GM20000 (cell line): ENCODE measurements at regions not wholly inside any gene's neighbourhood (a gene's known extent, or its start where the extent isn't known, plus 50 kb on each side); places are given as distances from the start of the nearest gene placed in this dataset.

Source experiments
- DNase-seq: peaks from one replicate; pipeline ENCODE4 v3.0.0; 2012; ENCODE audit warnings: low spot score
- TF ChIP-seq, protein P1 (sequence below): IDR thresholded peaks from 2 replicates; pipeline ENCODE4 v1.5.1; 2012; ENCODE audit warnings: mild to moderate bottlenecking, control low read depth; ENCODE audit errors: extremely low read depth, missing control alignments

DNA sequence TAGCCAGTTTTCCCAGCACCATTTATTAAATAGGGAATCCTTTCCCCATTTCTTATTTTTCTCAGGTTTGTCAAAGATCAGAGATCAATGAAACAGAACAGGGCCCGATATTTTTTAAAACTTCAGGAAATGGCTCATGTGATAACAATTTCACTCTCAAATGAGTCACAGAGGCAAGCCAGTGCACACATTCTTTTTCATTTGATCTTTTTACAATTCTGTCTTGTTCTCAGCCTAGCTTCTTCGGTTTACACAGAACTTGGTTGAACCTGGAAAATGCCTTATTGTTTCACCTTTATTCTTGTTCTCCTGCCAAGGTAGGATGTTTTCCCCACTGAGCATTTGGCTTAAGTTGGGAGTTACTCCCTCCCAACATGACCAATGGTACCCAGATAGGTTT, 258.9 kb downstream of the COL12A1 start:
- no peak for DNase-seq
- TF ChIP-seq, protein P1, sequence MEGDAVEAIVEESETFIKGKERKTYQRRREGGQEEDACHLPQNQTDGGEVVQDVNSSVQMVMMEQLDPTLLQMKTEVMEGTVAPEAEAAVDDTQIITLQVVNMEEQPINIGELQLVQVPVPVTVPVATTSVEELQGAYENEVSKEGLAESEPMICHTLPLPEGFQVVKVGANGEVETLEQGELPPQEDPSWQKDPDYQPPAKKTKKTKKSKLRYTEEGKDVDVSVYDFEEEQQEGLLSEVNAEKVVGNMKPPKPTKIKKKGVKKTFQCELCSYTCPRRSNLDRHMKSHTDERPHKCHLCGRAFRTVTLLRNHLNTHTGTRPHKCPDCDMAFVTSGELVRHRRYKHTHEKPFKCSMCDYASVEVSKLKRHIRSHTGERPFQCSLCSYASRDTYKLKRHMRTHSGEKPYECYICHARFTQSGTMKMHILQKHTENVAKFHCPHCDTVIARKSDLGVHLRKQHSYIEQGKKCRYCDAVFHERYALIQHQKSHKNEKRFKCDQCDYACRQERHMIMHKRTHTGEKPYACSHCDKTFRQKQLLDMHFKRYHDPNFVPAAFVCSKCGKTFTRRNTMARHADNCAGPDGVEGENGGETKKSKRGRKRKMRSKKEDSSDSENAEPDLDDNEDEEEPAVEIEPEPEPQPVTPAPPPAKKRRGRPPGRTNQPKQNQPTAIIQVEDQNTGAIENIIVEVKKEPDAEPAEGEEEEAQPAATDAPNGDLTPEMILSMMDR = no peak

DNA sequence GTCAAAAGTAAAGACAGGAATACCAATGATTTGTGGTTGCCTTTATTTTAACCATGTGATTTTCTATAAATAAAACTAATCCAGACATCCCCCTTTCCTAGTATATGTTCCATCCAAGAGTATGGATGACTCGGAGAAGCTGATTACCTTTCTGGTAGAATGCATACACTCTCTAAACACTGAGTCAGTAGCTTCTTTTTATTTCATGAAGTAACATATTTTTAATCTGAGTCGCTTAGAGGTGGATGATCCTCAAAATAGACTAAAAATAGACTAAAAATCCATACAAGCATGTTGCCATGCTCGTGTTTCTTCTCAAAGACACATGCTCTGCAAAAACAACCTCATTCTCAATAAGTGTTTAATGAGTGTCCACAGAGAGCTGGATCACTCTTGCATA, 263.7 kb downstream of the COL12A1 start:
- TF ChIP-seq, protein P1 = no peak
- no peak for DNase-seq

DNA sequence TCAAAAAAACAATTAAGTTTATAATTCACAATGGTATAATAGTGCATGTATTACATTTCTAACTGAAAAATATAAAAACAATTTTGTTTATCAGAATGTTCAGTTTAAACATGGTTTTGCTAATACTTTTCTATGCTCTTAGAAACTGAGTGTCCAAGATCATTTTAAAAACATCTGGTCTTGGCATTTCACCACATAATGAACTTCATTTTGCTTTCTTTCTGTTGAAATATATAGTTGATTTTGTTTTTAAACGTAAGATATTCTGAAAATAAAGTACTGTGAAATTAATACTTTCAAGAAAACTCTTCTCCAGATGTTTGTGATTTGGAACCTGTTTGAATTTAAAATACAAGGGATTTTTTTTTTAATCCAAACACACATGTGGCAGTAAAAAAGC, 264.4 kb downstream of the COL12A1 start:
- no peak for DNase-seq
- TF ChIP-seq, protein P1 = no peak

DNA sequence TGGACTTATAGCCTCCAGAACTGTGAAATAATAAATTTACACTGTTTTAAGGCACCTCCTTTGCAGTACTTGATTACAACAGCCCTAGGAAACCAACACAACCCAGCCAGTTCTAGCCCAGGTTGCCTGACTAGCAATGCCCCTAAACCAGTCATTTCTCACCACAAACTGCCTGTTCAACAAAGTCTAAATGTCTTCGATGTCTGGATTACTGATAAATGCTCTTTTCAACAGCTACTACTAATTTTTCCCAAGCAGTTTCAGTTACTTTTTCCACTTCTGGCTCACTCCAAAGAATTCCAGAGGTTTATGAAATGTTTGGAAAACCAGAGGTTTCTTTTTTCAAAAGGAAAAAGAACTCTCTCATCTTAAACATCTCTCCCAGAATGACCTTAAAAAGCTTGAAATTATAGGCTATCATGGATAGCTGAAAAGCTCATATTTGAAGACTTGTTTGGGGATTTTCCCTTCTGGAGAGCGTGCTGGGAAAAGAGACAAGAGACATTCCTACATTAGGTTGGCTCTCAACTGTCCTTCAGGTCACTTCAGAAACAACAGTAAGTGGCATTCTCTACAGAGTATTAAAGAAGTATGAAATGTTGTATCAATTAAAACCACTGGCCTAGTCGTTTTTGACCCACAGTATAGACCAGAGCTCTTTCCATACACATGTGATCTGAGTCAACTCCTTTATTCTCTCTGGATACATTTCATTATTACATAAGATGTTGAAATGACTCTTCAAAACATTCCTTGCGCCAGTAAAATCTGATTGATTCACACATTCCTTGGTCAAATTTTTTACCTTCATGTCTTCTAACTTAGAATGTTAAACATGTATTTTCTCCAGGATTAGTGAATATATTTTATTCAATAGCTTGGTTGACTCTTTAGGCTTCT, 265.9 kb downstream of the COL12A1 start:
- DNase-seq = no peak
- TF ChIP-seq, protein P1 = no peak

DNA sequence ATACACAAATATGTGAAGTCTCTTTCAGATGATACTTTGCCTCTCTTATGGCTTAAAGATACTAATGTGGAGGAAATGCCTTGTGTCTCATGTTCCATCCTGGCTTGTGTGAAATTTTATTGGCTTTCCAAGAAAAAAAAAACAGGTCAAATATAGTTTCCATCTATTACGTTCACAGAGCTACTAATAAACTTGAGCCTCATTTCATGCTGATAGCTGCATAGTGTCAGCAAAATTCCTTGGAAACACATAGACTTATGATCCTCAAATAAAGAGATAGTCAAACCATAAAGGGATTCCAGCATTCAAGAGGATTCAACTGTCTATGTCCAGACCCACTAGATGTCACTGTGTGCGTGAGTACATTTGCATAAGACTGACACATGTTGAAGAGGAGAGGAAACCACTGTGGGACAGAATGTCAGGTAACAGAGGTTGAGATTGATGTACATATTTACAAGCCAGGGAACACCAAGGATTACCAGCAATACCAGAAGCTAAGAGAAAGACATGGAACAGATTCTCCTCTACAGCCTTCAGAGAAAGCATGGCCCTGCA, 266.6 kb downstream of the COL12A1 start:
- no peak for DNase-seq
- TF ChIP-seq, protein P1 = no peak

DNA sequence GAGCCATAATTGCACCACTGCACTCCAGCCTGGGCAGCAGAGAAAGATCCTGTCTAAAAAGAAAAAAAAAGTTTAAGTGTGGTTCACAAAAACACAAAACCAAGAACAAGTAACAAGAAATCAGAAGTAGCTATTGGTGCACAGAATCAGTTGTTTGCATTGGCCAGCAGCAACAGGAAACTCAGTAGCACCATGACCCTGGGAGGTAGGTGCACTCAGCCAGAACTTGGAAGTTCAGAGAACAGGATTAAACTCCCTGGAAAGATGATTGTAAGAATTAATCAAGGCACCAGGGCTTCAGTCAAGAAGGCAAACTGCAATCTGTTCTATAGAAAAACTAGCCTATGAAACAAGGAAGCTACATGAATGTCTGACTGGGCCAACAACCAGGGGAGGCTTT, 267.9 kb downstream of the COL12A1 start:
- DNase-seq = no peak
- TF ChIP-seq, protein P1 = no peak

DNA sequence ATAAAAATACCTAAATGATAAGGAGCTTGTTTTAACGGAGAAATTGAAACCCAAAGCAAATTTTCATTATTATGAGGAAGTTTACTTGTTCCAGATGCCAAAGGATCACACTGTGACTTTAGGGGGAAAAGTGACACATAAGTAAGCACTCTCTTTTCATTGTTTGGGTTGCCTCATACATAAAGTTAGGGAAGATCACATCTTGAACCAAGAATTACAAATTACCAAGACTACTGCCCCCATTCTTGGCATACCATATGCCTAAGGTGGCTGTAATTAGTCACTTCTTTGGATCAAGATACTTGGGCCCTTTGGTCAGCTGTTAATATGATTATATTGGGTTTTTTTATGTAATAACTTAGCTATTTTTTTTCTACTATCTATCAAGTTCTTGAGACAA, 269.0 kb downstream of the COL12A1 start:
- TF ChIP-seq, protein P1 = no peak
- DNase-seq = no peak
